GM12878 (cell line): ENCODE measurements at regions not wholly inside any gene's neighbourhood (a gene's known extent, or its start where the extent isn't known, plus 50 kb on each side); places are given as distances from the start of the nearest gene placed in this dataset.

ENCODE experiments used
- ATAC-seq: fragments of 200-7000 bp; cut with Tn5 transposase; 3 replicates; pipeline ENCODE4 v1.9.1; 2020; ENCODE audit warnings: mild to moderate bottlenecking, moderate library complexity
- BruUV-seq: library from RNA; stranded (reverse); fragments of 400-500 nt; replicated peaks from 2 replicates; lab custom pipeline; 2021; lab: Mats Ljungman, UMichigan
- CTCF ChIA-PET: fragments of 300-600 bp; sonication (Branson Sonifier 250); formaldehyde crosslinking; extraction: SDS; loops from one replicate; lab custom pipeline; 2021; ENCODE audit warnings: inconsistent platforms; lab: Yijun Ruan, JAX
- POLR2A ChIA-PET: fragments of 350-600 bp; formaldehyde crosslinking; extraction: SDS; loops from one replicate; lab custom pipeline; 2021; ENCODE audit warnings: inconsistent platforms; lab: Charles Lee
- RAD21 ChIA-PET: fragments of 300-600 bp; sonication (Branson Sonifier 250); formaldehyde crosslinking; loops from one replicate; lab custom pipeline; 2023; ENCODE audit warnings: antibody characterized with exemption; ENCODE audit not compliant: unreplicated experiment; lab: Charles Lee
- SMC1A ChIA-PET: fragments of 300-600 bp; sonication (Branson Sonifier 250); formaldehyde crosslinking; loops from one replicate; lab custom pipeline; 2023; ENCODE audit not compliant: unreplicated experiment, uncharacterized antibody; lab: Charles Lee
- DNase-seq: peaks from one replicate; pipeline ENCODE4 v3.0.0-alpha.2; 2011; ENCODE audit warnings: low read depth, low spot score
- FAIRE-seq: peaks from 3 replicates; lab custom pipeline; 2011; peaks lifted over from hg19 to GRCh38; lab: Jason Lieb, UNC
- H2AFZ ChIP-seq: 2 replicates; pipeline ENCODE4 v1.6.0; 2011; ENCODE audit warnings: low read depth, low read length, control low read depth; ENCODE audit not compliant: control insufficient read depth
- H3K27ac ChIP-seq: 2 replicates; pipeline ENCODE4 v1.5.1; 2011; ENCODE audit warnings: control low read depth; ENCODE audit not compliant: control insufficient read depth, insufficient read depth
- H3K27me3 ChIP-seq, 2 experiments: replicated peaks in 1 of 2; 2 replicates each; pipeline versions ENCODE4 v1.6.0 to v1.6.1; 2011; ENCODE audit warnings: low read length in 1 of 2; ENCODE audit not compliant: control insufficient read depth in 2 of 2, insufficient read depth in 2 of 2
- H3K36me3 ChIP-seq, 2 experiments: 2 replicates each; pipeline ENCODE4 v1.5.1; 2011; ENCODE audit warnings: low read length in 1 of 2; ENCODE audit not compliant: control insufficient read depth in 2 of 2, insufficient read depth in 2 of 2
- H3K4me1 ChIP-seq: 2 replicates; pipeline ENCODE4 v1.6.1; 2011; ENCODE audit warnings: mild to moderate bottlenecking, low read length, moderate library complexity, mixed read lengths; ENCODE audit not compliant: control insufficient read depth, insufficient read depth
- H3K4me2 ChIP-seq: 2 replicates; pipeline ENCODE4 v1.6.0; 2011; ENCODE audit warnings: control low read depth; ENCODE audit not compliant: control insufficient read depth, insufficient read depth
- H3K4me3 ChIP-seq: fragments of 200-600 bp; sonication (generic); 2 replicates; pipeline ENCODE4 v1.5.1; 2016
- H3K79me2 ChIP-seq: 2 replicates; pipeline ENCODE4 v1.6.0; 2011; ENCODE audit warnings: low read length; ENCODE audit not compliant: control insufficient read depth, insufficient read depth
- H3K9ac ChIP-seq: 2 replicates; pipeline ENCODE4 v1.8.0; 2011; ENCODE audit warnings: low read length, control low read depth, mixed read lengths; ENCODE audit not compliant: control insufficient read depth, insufficient read depth
- H3K9me3 ChIP-seq: replicated peaks from 3 replicates; pipeline ENCODE4 v1.5.1; 2011; ENCODE audit warnings: mild to moderate bottlenecking, low read length; ENCODE audit not compliant: control insufficient read depth, insufficient read depth
- H4K20me1 ChIP-seq: 2 replicates; pipeline ENCODE4 v1.6.0; 2011; ENCODE audit not compliant: control insufficient read depth, insufficient read depth
- BCL3 ChIP-seq: IDR thresholded peaks from 2 replicates; pipeline ENCODE4 v1.6.1; 2011; ENCODE audit warnings: borderline replicate concordance, low read depth, mild to moderate bottlenecking, moderate library complexity, low read length; ENCODE audit not compliant: insufficient read depth, poor library complexity, severe bottlenecking
- PAX8 ChIP-seq: fragments of 450-650 bp; IDR thresholded peaks from 2 replicates; pipeline ENCODE4 v1.6.1; 2017; ENCODE audit warnings: mild to moderate bottlenecking, moderate library complexity
- SRF ChIP-seq, 2 experiments: IDR thresholded peaks; 2 replicates each; pipeline ENCODE4 v1.6.1; 2011; ENCODE audit warnings: low read depth in 2 of 2, low read length in 2 of 2, mild to moderate bottlenecking in 1 of 2, moderate library complexity in 1 of 2
- WGBS: methylation state at CpG from one replicate; pipeline ENCODE4 v1.1.6; 2016; ENCODE audit warnings: low lambda C conversion rate; ENCODE audit not compliant: insufficient replicate concordance, insufficient coverage; ENCODE audit errors: missing lambda C conversion rate; 5-methylcytosine and 5-hydroxymethylcytosine counted together
- in situ Hi-C: fragments of 300-500 bp; cut with MboI; formaldehyde crosslinking; loops from 9 replicates; pipeline ENCODE4 v1.14.3; 2018; ENCODE audit warnings: mixed read lengths
- intact Hi-C: fragments of 100-400 bp; cut with micrococcal nuclease; formaldehyde crosslinking; loops from one replicate; pipeline ENCODE4 v1.14.2; 2022; ENCODE audit not compliant: unreplicated experiment
- TF ChIP-seq, protein P1 (sequence below): fragments of 450-650 bp; IDR thresholded peaks from 2 replicates; pipeline ENCODE4 v1.6.1; 2017; ENCODE audit warnings: mild to moderate bottlenecking, moderate library complexity

DNA sequence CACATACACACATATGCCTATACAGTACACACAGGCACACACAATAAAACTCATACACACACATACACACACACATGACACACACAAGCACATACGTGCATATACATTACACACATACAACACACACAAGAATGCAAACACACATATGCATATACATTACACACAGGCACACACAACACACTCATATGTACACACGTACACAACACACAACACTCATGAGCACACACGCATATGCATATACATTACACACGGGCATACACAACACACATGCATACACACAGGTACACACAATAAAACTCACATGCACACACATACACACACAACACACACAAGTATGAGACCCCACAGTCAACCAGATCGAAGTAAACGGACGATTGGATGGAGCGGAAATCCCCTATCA, 238.2 kb downstream of the ERMARD start (continued):
- TF ChIP-seq BCL3 = peak; percentile 67
- no peak for TF ChIP-seq SRF (IDR thresholded peaks at IDR 0.05; ENCODE audit: low read depth in 2 of 2, low read length in 2 of 2)
- TF ChIP-seq, protein P1, sequence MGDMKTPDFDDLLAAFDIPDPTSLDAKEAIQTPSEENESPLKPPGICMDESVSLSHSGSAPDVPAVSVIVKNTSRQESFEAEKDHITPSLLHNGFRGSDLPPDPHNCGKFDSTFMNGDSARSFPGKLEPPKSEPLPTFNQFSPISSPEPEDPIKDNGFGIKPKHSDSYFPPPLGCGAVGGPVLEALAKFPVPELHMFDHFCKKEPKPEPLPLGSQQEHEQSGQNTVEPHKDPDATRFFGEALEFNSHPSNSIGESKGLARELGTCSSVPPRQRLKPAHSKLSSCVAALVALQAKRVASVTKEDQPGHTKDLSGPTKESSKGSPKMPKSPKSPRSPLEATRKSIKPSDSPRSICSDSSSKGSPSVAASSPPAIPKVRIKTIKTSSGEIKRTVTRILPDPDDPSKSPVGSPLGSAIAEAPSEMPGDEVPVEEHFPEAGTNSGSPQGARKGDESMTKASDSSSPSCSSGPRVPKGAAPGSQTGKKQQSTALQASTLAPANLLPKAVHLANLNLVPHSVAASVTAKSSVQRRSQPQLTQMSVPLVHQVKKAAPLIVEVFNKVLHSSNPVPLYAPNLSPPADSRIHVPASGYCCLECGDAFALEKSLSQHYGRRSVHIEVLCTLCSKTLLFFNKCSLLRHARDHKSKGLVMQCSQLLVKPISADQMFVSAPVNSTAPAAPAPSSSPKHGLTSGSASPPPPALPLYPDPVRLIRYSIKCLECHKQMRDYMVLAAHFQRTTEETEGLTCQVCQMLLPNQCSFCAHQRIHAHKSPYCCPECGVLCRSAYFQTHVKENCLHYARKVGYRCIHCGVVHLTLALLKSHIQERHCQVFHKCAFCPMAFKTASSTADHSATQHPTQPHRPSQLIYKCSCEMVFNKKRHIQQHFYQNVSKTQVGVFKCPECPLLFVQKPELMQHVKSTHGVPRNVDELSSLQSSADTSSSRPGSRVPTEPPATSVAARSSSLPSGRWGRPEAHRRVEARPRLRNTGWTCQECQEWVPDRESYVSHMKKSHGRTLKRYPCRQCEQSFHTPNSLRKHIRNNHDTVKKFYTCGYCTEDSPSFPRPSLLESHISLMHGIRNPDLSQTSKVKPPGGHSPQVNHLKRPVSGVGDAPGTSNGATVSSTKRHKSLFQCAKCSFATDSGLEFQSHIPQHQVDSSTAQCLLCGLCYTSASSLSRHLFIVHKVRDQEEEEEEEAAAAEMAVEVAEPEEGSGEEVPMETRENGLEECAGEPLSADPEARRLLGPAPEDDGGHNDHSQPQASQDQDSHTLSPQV = no peak

DNA sequence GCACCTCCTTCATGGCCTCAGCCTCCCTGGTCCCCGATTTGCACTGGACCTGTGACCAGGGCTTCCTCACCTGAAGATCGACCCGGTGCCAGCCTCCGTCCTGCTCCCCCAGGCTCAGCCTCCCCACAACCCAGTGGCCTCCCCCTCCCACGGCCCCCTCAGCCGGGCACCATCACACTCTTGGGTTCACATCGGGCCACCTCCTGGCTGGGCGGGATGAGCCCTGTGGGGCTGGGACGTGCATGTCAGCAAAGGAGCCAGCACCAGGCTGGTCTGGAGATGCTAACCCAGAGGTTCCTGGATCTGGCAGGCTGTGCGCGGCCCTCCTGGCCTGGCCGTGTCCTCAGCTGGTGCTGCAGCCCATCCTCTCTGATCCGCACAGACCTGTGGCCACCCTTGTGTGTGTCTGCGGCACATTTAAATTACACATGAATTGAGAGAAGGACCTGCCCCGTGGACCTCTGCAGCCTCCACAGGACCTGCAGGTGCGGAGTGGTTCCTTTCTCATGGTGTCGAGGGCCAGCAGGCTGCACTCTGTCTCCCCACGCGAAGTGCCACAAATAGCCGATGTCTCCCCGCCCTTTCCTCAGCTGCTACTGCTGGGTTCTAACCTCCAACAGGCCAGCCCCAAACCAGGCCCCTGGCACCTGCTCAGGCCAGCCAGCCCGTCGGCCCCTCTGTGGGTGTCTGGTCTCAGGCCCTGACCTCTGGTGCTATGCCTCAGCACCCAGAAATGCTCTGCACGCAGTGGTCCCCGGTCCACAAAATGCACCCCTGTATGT, 237.5 kb downstream of the ERMARD start:
- RAD21 ChIA-PET = no interaction called here
- no peak overlapping the region for H2AFZ ChIP-seq
- H3K79me2 ChIP-seq = no peaks in the 10 kb centered on the region
- H3K4me1 ChIP-seq = peaks cover 4% of the 10 kb centered on the region
- no peak overlapping the region for H3K4me3 ChIP-seq
- no peak for FAIRE-seq
- DNase-seq = no peak
- intact Hi-C loops (no loop called here), in situ Hi-C loops (no loop called here)
- CTCF ChIA-PET = no interaction called here
- POLR2A ChIA-PET = no interaction called here
- SMC1A ChIA-PET = no interaction called here
- H3K27ac ChIP-seq = no peak overlapping the region
- 76% methylated on average over 23 of the region's 25 CpGs for WGBS
- no peak overlapping the region for H3K4me2 ChIP-seq
- H4K20me1 ChIP-seq = no peaks in the 10 kb centered on the region
- no peaks in the 10 kb centered on the region for H3K36me3 ChIP-seq
- no peaks in the 10 kb centered on the region; the same call in 2 of the 3 replicates for H3K9me3 ChIP-seq
- no peak for TF ChIP-seq PAX8
- TF ChIP-seq, all 136 proteins: peak for 0
- BruUV-seq = no TSS peak
- H3K27me3 ChIP-seq = no peaks in the 10 kb centered on the region
- ATAC-seq = no peak
- no peak overlapping the region for H3K9ac ChIP-seq
